IMR-90 (cell line): ENCODE measurements at regions not wholly inside any gene's neighbourhood (a gene's known extent, or its start where the extent isn't known, plus 50 kb on each side); places are given as distances from the start of the nearest gene placed in this dataset.

Experiments
- POLR2A ChIP-seq: IDR thresholded peaks from 2 replicates; pipeline ENCODE4 v1.6.1; 2012; ENCODE audit warnings: mild to moderate bottlenecking, low read depth, low read length
- RAD21 ChIP-seq: IDR thresholded peaks from 2 replicates; pipeline ENCODE4 v1.6.1; 2012; ENCODE audit warnings: low read length, improper control_type of control experiment
- RFX5 ChIP-seq: IDR thresholded peaks from 2 replicates; pipeline ENCODE4 v1.8.0; 2012; ENCODE audit warnings: low read depth, mild to moderate bottlenecking, low read length, moderate library complexity
- TF ChIP-seq, protein P1 (sequence below): conservative IDR thresholded peaks from 2 replicates; pipeline ENCODE4 v1.5.1; 2012; ENCODE audit warnings: mild to moderate bottlenecking, low read depth, low read length, improper control_type of control experiment

DNA sequence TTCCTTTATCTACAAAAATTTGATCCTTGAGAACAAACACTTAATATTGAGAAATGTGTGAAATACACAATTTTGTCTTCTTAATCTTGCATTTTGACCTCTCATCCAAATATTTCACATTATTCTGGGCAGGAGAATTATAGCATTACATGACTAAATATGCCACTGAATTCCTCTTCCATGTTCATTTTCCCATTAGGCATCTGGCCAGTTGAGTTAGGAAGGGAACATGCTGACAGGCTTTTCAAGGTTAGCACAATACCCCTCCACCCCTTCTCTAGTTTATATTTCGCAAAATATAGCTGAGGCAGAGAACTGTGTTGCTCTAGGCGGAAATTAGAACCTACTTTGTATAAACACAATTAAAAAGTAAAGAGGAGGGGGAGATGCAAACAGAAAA lies 271.7 kb upstream of the ZC3H12C start:
- TF ChIP-seq, protein P1, sequence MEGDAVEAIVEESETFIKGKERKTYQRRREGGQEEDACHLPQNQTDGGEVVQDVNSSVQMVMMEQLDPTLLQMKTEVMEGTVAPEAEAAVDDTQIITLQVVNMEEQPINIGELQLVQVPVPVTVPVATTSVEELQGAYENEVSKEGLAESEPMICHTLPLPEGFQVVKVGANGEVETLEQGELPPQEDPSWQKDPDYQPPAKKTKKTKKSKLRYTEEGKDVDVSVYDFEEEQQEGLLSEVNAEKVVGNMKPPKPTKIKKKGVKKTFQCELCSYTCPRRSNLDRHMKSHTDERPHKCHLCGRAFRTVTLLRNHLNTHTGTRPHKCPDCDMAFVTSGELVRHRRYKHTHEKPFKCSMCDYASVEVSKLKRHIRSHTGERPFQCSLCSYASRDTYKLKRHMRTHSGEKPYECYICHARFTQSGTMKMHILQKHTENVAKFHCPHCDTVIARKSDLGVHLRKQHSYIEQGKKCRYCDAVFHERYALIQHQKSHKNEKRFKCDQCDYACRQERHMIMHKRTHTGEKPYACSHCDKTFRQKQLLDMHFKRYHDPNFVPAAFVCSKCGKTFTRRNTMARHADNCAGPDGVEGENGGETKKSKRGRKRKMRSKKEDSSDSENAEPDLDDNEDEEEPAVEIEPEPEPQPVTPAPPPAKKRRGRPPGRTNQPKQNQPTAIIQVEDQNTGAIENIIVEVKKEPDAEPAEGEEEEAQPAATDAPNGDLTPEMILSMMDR: no peak
- TF ChIP-seq RAD21 (no peak), RFX5 (no peak), POLR2A (no peak)
